HG03159 (cell line): ENCODE measurements at regions not wholly inside any gene's neighbourhood (a gene's known extent, or its start where the extent isn't known, plus 50 kb on each side); places are given as distances from the start of the nearest gene placed in this dataset.
"Not testable (repeated sequence)": the region's sequence is repeated elsewhere in the genome, so short reads cannot be mapped to it uniquely, and the experiment has no call there.

Source experiments
- ATAC-seq: cut with Tn5 transposase; IDR thresholded peaks from one replicate; pipeline ENCODE4 v1.9.1; 2021; ENCODE audit warnings: mild to moderate bottlenecking, moderate library complexity; ENCODE audit not compliant: unreplicated experiment

GRCh38 chr2:175872721-175873120 is 129.3 kb downstream of the LNPK start:
- no peak for ATAC-seq

DNA sequence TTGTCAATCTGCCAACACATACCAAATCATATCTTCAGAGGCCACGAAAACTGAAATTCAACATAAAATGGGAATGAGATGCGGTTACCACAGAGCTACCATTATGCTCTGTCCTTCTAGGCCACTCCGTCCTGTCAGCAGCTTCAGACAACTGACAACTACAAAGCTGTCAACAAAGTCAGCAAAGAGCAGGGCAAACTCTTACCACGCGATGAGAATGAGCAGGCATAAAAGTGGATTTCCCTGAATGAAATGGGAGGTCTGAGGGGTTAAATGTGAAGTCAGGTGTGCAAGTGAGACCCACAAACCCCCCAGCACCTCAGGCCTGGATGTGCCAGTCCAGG is 130.1 kb downstream of the LNPK start:
- ATAC-seq, result no peak

DNA sequence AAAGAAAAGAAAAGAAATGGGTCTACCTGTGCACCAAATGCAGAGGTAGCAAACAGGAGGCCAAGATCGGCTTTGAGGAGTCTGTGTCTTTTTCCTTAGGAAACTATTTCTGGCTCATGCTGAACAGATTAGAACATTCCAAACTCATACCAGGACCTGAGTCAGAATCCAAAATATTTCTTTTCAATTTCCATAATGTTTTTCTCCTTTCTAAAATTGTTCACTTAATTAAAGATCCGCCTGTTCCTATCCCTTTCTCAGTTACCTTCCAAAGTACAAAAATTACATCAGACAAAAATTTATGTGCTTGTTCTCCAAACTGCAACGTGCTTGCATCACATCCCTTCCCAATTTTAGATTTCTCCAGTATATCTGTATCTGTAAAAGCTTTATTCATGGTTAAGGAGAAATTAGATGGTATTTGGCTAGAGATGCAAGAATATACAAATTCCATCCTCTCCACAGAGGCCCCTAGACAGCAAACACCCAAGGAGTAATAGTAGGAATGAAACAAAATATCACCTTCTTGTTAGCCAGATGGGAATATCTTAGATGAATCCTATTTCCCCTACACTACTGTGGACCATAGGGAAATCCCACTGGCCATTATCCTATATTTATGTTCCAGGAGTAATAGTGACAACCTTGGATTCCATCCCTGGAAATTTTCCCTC is 130.6 kb downstream of the LNPK start:
- no peak for ATAC-seq

DNA sequence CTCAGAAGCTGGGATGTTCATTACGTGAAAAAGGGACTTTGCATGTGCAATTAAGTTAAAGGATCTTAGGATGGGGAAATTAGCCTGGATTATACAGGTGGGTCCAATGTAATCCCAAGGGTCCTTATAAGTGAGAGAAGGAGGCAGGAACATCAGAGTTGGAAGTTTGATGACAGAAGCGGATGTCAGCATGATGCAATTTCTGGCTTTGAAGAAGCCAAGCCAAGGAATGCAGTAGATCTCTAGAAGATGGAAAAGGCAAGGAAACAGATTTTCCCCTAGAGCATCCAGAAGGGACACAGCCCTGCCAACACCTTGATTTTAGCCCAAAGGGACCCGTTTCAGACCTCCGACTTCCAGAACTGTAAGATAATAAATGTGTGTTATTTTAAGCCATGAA is 136.4 kb downstream of the LNPK start:
- ATAC-seq, result no peak

DNA sequence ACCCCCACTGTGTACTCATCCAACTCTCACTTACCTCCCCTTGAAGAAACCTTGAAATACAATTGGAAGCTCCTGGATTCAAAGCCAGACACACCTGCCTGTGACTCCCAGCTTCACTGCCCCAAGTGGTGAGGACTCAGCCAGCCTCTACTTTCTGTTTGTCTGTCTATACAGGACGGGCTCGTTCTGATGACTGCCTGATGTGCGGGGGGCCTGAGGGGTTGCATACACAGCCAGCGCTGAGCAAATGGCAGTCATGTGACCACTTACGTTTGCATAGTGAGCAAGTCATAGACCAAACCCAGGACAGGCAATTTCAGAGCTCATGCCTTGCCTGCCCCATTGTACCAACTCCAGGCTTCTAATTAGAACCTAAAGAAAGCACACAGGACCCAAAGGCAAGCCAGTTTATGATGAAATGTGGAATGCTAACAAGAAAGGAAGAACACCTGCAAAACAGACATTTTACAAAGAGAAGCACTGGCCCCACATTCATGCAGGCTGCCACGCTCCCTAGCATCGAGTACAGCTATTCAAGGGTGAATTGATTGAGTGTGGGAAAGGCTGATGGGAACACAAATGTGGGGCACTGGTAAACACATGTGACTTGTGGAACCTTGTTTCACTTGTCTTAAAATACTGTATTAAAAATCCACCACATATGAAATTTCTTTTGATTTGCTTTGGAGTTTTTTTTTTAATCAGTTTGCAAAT is 137.8 kb downstream of the LNPK start:
- ATAC-seq, result no peak

DNA sequence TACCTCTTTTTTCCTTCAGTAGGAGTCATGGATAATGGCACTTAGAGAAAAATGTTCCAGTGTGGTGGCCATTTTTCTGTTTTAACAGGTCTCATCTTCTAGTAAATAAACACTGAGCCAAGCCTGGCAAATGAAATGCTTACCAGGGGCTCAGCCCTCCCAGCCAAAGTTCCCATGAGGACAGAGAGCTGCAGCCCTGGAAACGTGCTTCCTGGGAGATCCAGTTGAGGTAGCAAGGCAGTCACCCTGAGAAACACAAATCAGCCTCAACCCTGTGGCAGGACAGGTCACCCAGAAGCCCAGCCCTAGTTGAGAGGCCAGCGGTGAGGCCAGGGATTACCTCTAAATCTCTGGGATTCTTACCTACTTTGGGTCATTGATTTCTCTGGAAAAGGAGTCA is 140.1 kb downstream of the LNPK start:
- no peak for ATAC-seq

GRCh38 chr2:175855794-175856453 is 146.1 kb downstream of the LNPK start:
- no peak for ATAC-seq

GRCh38 chr2:175855236-175855635 is 146.8 kb downstream of the LNPK start:
- no peak for ATAC-seq

- ATAC-seq, result no peak
Observed at GRCh38 chr2:175854665-175855064, 147.4 kb downstream of the LNPK start.

GRCh38 chr2:175854129-175854528 is 147.9 kb downstream of the LNPK start:
- ATAC-seq, result no peak

DNA sequence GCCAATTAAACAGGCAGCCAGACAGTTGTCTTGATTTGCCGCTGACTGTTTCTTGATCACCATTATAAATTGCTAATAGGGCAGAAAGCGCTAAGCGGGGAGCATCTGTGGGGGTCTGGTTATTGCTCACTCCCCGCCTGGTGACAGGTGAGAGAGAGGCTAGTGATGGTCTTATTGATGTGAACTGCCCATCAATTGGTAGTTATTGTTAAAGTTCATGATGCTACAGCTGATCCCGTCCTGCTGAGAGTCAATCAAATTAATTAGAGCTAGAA is 148.5 kb downstream of the LNPK start:
- ATAC-seq, result no peak

GRCh38 chr2:175852879-175853615 is 149.0 kb downstream of the LNPK start:
- no peak for ATAC-seq

DNA sequence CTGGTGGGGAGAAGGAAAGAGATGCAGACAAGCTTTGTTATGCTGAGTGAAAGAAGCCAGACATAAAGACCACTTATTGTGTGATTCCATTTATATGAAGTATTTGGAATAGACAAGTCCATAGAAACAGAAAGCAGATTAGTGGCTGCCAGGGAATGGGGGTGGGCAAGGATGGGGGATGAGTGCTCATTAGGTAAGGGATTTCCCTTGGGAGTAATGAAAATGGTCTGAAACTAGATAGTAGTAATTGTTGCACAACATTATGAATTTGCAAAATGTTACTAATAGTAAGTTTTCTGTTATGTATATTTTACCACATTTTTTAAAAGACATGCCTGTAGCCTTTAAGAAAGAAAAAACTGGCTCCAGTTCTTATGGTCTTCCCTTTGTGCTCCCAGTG is 154.9 kb downstream of the LNPK start:
- ATAC-seq, result no peak

- ATAC-seq, result no peak
Observed at GRCh38 chr2:175844169-175844568, 157.9 kb downstream of the LNPK start.

- no peak for ATAC-seq
Observed at GRCh38 chr2:175843625-175844024, 158.4 kb downstream of the LNPK start.

- no peak for ATAC-seq
Observed at GRCh38 chr2:175842996-175843395, 159.1 kb downstream of the LNPK start.

GRCh38 chr2:175840765-175841164 is 161.3 kb downstream of the LNPK start:
- not testable (repeated sequence) for ATAC-seq

DNA sequence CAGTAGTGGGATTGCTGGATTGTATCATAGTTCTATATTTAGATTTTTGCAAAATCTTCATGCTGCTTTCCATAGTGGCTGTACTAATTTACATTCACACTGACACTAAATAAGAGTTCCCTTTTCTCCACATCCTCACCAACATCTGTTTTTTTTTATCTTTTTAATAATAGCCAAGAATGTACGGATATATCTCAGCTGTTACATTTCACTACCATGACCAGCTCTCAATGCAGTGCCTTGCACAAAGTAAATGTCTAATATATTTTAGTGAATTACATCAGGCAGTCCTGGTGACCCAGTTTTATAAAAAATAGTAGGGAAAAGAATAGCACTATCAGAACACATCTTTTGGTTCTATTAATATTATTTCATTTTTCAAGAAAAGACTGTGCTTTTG is 161.8 kb downstream of the LNPK start:
- ATAC-seq, result no peak

GRCh38 chr2:175838979-175839378 is 163.1 kb downstream of the LNPK start:
- ATAC-seq, result no peak

DNA sequence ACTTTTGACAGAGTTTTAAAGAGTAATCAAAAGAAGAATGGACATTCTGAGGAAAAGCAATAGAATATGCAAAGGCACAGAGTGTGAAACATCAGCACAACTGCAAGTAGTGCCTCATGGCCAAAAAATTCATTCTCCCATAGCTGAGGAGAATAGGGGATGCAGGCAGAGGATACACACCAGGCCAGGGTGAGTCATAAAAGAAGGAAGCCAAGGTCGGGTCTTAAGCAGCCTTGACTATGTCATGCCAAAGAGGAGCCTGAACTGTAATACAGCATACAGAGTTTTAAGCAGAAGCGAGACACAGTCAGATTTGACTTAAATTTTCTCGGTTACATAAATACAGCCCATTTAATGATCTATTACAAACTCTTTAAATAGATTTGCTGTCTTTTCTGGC is 165.0 kb downstream of the LNPK start:
- ATAC-seq, result no peak

GRCh38 chr2:175836361-175836760 is 165.7 kb downstream of the LNPK start:
- no peak for ATAC-seq

DNA sequence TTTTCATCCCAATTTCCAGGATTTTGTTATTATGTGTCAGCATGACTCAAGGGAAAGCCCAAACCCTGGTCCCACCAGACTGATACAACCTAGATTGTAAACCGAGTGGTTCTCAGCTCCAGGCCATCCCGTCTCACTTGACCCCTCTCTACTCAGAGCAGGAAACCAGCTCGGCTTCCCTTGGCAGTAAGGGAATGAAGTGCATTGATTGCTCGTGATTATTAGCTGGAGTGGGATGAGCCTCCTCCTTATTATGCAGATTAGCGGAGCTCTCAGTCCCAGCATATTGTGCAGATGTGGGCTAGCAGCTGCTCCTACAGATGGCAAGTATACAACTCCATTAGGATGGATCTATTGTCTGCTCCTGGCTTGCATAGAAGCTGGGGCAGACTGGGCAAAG is 167.6 kb downstream of the LNPK start:
- ATAC-seq, result no peak
